ENCODE measurements at regions not wholly inside any gene's neighbourhood (a gene's known extent, or its start where the extent isn't known, plus 50 kb on each side); places are given as distances from the start of the nearest gene placed in this dataset.

- no peak for DNase-seq (ENCODE audit: extremely low spot score)
- POLR2A ChIA-PET = no interaction called here
- no peak for TF ChIP-seq CTCF (IDR thresholded peaks at IDR 0.05; ENCODE audit: control extremely low read depth, extremely low read depth, low read depth, missing control alignments)
- CTCF ChIA-PET = no interaction called here
These were observed 577.4 kb downstream of the TBC1D4 start for GRCh38 chr13:74904556-74904955.

- DNase-seq (ENCODE audit: extremely low spot score) = no peak
- no peak for TF ChIP-seq CTCF (IDR thresholded peaks at IDR 0.05; ENCODE audit: control extremely low read depth, extremely low read depth, low read depth, missing control alignments)
- POLR2A ChIA-PET = no interaction called here
- CTCF ChIA-PET = no interaction called here
These were observed 586.8 kb downstream of the TBC1D4 start for GRCh38 chr13:74895042-74895796.

GRCh38 chr13:74892096-74892495 lies 589.9 kb downstream of the TBC1D4 start:
- POLR2A ChIA-PET = no interaction called here
- no peak for TF ChIP-seq CTCF (IDR thresholded peaks at IDR 0.05; ENCODE audit: control extremely low read depth, extremely low read depth, low read depth, missing control alignments)
- DNase-seq (ENCODE audit: extremely low spot score) = no peak
- CTCF ChIA-PET = no interaction called here

GRCh38 chr13:74891610-74892009 lies 590.4 kb downstream of the TBC1D4 start:
- POLR2A ChIA-PET = no interaction called here
- no peak for DNase-seq (ENCODE audit: extremely low spot score)

GRCh38 chr13:74889321-74889720 lies 592.6 kb downstream of the TBC1D4 start:
- POLR2A ChIA-PET = no interaction called here
- CTCF ChIA-PET = no interaction called here
- TF ChIP-seq CTCF (IDR thresholded peaks at IDR 0.05; ENCODE audit: control extremely low read depth, extremely low read depth, low read depth, missing control alignments) = no peak
- DNase-seq (ENCODE audit: extremely low spot score) = no peak

More at GRCh38 chr13:74891610-74892009, 590.4 kb downstream of the TBC1D4 start:
- TF ChIP-seq CTCF (IDR thresholded peaks at IDR 0.05; ENCODE audit: control extremely low read depth, extremely low read depth, low read depth, missing control alignments) = no peak
- CTCF ChIA-PET = no interaction called here

- no peak for DNase-seq (ENCODE audit: extremely low spot score)
- CTCF ChIA-PET = no interaction called here
- POLR2A ChIA-PET = no interaction called here
- TF ChIP-seq CTCF (IDR thresholded peaks at IDR 0.05; ENCODE audit: control extremely low read depth, extremely low read depth, low read depth, missing control alignments) = no peak
These were observed 595.5 kb downstream of the TBC1D4 start for GRCh38 chr13:74886502-74886901.

Data from GM10248 (cell line).